ENCODE measurements at regions not wholly inside any gene's neighbourhood (a gene's known extent, or its start where the extent isn't known, plus 50 kb on each side); places are given as distances from the start of the nearest gene placed in this dataset.

DNA sequence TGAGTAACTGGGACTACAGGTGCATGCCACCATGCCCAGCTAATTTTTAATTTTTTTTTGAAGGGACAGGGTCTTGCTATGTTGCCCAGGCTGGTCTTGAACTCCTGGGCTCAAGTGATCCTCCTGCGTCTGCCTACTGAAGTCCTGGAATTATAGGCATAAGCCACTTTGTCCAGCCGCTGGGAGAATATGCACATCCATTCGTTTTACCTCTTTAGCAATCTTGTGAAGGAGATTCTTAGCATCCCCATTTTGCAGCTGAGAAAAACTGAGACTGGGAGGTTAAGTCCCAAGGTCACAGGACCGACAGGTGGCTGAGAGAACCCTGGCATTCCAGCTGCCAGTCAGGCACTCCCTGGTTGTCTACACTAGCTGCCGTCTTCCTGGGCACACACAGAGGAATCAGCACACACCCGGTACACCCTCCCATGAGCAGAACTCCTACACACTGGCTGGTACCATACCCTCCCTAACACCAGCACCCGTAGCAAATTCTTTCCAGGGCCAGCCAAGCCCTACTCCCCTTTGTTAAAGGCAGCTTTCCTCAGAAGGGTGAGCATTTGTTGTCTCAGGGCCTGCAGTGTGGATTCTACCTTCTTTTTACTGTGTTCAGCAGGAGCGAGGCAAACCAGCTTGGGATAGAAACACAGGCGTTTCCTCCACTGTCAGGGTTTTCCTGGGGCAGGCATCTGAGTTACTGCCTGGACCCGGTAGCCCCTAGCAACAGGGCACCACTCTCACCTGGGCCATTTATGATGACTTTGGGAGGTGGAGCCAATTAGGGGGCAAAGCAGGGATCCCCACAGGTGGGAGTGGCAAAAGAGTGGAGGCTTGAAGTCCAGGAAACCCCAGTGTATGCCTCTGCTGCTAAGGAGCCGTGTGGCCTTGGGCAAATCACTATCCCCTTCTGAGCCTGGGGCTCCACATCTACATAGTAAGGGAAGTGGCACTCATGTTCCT, 70.2 kb downstream of the IRF2BPL start:
- H3K36me3 ChIP-seq (ENCODE audit: control insufficient read depth, insufficient read depth, low read length), result no peaks in the 10 kb centered on the region
- TF ChIP-seq, protein P1, sequence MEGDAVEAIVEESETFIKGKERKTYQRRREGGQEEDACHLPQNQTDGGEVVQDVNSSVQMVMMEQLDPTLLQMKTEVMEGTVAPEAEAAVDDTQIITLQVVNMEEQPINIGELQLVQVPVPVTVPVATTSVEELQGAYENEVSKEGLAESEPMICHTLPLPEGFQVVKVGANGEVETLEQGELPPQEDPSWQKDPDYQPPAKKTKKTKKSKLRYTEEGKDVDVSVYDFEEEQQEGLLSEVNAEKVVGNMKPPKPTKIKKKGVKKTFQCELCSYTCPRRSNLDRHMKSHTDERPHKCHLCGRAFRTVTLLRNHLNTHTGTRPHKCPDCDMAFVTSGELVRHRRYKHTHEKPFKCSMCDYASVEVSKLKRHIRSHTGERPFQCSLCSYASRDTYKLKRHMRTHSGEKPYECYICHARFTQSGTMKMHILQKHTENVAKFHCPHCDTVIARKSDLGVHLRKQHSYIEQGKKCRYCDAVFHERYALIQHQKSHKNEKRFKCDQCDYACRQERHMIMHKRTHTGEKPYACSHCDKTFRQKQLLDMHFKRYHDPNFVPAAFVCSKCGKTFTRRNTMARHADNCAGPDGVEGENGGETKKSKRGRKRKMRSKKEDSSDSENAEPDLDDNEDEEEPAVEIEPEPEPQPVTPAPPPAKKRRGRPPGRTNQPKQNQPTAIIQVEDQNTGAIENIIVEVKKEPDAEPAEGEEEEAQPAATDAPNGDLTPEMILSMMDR (IDR thresholded peaks at IDR 0.05; ENCODE audit: insufficient read depth, low read depth, low read length), result no peak
- CTCF ChIA-PET, result interaction anchor here (0.6 to 3.7 kb wide), 2 partner anchors 25 to 45 kb away, joined by 3 to 11 read pairs; no protein-coding TSS in a partner anchor
- no peak for DNase-seq (ENCODE audit: low read depth)
- POLR2A ChIA-PET, result interaction anchor here (0.6 kb wide), 1 partner anchor 59 kb away, joined by 5 read pairs; no protein-coding TSS in a partner anchor
- no peaks in the 10 kb centered on the region for H3K27me3 ChIP-seq (ENCODE audit: control insufficient read depth, insufficient read depth, low read length)
- H3K4me3 ChIP-seq (ENCODE audit: low read depth, low read length), result no peak overlapping the region

- H3K36me3 ChIP-seq (ENCODE audit: control insufficient read depth, insufficient read depth, low read length), result no peaks in the 10 kb centered on the region
- ChIA-PET POLR2A (no interaction called here), CTCF (interaction anchor here (0.6 to 3.7 kb wide), 2 partner anchors 24 to 44 kb away, joined by 3 to 11 read pairs; no protein-coding TSS in a partner anchor)
- DNase-seq (ENCODE audit: low read depth), result no peak
- no peak overlapping the region for H3K4me3 ChIP-seq (ENCODE audit: low read depth, low read length)
- no peaks in the 10 kb centered on the region for H3K27me3 ChIP-seq (ENCODE audit: control insufficient read depth, insufficient read depth, low read length)
- TF ChIP-seq, protein P1 (IDR thresholded peaks at IDR 0.05; ENCODE audit: insufficient read depth, low read depth, low read length), result no peak
Observed at GRCh38 chr14:76957224-76957891, 71.2 kb downstream of the IRF2BPL start.

- ChIA-PET CTCF (interaction anchor here (0.9 to 3.7 kb wide), 3 partner anchors 9 to 113 kb away, joined by 3 to 11 read pairs (median 4); no protein-coding TSS in a partner anchor), POLR2A (interaction anchor here (0.5 kb wide), 1 partner anchor 98 kb away, joined by 3 read pairs; no protein-coding TSS in a partner anchor)
- TF ChIP-seq, protein P1 (IDR thresholded peaks at IDR 0.05; ENCODE audit: insufficient read depth, low read depth, low read length), result 0 out of 2 replicates have a peak, but pooled peaks have one; percentile 2
- peak overlapping the region; percentile 15 for H3K4me3 ChIP-seq (ENCODE audit: low read depth, low read length)
- no peaks in the 10 kb centered on the region for H3K36me3 ChIP-seq (ENCODE audit: control insufficient read depth, insufficient read depth, low read length)
- H3K27me3 ChIP-seq (ENCODE audit: control insufficient read depth, insufficient read depth, low read length), result no peaks in the 10 kb centered on the region
- DNase-seq (ENCODE audit: low read depth), result peak; percentile 78
Observed at GRCh38 chr14:76956316-76957090, 72.0 kb downstream of the IRF2BPL start.

GRCh38 chr14:76955575-76956315, 72.8 kb downstream of the IRF2BPL start:
- no peaks in the 10 kb centered on the region for H3K36me3 ChIP-seq (ENCODE audit: control insufficient read depth, insufficient read depth, low read length)
- no peak overlapping the region for H3K4me3 ChIP-seq (ENCODE audit: low read depth, low read length)
- TF ChIP-seq, protein P1 (IDR thresholded peaks at IDR 0.05; ENCODE audit: insufficient read depth, low read depth, low read length), result no peak
- ChIA-PET CTCF (interaction anchor here (0.9 to 4.5 kb wide), 5 partner anchors 8 to 114 kb away, joined by 3 to 31 read pairs (median 11); no protein-coding TSS in a partner anchor), POLR2A (interaction anchor here (0.5 to 0.7 kb wide), 2 partner anchors 72 to 98 kb away, joined by 3 read pairs; no protein-coding TSS in a partner anchor)
- DNase-seq (ENCODE audit: low read depth), result no peak
- H3K27me3 ChIP-seq (ENCODE audit: control insufficient read depth, insufficient read depth, low read length), result no peaks in the 10 kb centered on the region

Measured in BJ (cell line).